HPDE6-E6E7 (cell line): ENCODE measurements at regions not wholly inside any gene's neighbourhood (a gene's known extent, or its start where the extent isn't known, plus 50 kb on each side); places are given as distances from the start of the nearest gene placed in this dataset.
"Not testable (repeated sequence)": the region's sequence is repeated elsewhere in the genome, so short reads cannot be mapped to it uniquely, and the experiment has no call there.

Experiments used
- DNase-seq: peaks from one replicate; pipeline ENCODE4 v3.0.0; 2011; ENCODE audit warnings: missing footprints; ENCODE audit errors: extremely low spot score

- not testable (repeated sequence) for DNase-seq
Measured at GRCh38 chr5:111819028-111819427, 62.0 kb upstream of the NREP start.

GRCh38 chr5:111813537-111813936, 56.5 kb upstream of the NREP start:
- no peak for DNase-seq

GRCh38 chr5:111810112-111810511, 53.1 kb upstream of the NREP start:
- DNase-seq: no peak
